ENCODE measurements at regions not wholly inside any gene's neighbourhood (a gene's known extent, or its start where the extent isn't known, plus 50 kb on each side); places are given as distances from the start of the nearest gene placed in this dataset.
"Not testable (repeated sequence)": the region's sequence is repeated elsewhere in the genome, so short reads cannot be mapped to it uniquely, and the experiment has no call there.

GRCh38 chr16:21522846-21523245 is 76.5 kb upstream of the METTL9 start:
- not testable (repeated sequence) for TF ChIP-seq CTCF, EP300, POLR2A (IDR thresholded peaks at IDR 0.05)
